CD4-positive, alpha-beta T cell treated with Interleukin-12 subunit alpha and Interleukin-12 subunit beta, for 1 hour (primary cell): ENCODE measurements at regions not wholly inside any gene's neighbourhood (a gene's known extent, or its start where the extent isn't known, plus 50 kb on each side); places are given as distances from the start of the nearest gene placed in this dataset.

Experiments
- DNase-seq: peaks from one replicate; pipeline ENCODE4 v3.0.0-alpha.2; 2020

DNA sequence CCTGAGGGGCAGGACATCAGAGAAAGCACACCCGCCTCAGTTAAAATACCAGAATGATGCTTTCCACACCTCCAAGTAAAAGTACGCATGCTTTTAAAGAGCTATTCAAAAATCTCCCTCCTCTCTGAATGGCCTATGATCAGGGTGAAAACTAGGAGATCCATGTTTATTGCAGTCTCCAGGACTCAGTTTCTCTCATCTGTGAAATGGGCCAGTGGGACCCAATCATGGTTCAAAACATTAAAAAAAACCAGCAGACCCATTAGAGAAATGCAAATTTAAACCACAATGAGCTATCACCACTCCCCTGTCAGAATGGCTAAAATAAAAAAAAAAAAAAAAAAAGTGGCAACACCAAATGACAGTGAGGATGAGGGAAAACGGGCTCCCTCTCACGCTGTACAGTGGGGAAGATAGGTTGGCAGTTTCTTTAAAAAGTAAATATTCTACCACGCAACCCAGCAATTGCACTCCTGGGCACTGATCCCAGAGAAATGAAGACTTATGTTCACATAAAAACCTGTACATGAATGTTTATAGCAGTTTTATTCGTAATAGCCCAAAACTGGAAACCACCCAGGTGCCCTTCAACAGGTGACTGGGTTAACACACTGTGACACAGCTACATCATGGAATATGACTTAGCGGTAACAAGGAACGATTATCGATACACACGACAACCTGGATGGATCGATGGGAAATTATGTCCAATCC is 242.7 kb downstream of the MN1 start:
- no peak for DNase-seq

- DNase-seq, result no peak
Observed at GRCh38 chr22:27560781-27561180, 240.8 kb downstream of the MN1 start.

DNA sequence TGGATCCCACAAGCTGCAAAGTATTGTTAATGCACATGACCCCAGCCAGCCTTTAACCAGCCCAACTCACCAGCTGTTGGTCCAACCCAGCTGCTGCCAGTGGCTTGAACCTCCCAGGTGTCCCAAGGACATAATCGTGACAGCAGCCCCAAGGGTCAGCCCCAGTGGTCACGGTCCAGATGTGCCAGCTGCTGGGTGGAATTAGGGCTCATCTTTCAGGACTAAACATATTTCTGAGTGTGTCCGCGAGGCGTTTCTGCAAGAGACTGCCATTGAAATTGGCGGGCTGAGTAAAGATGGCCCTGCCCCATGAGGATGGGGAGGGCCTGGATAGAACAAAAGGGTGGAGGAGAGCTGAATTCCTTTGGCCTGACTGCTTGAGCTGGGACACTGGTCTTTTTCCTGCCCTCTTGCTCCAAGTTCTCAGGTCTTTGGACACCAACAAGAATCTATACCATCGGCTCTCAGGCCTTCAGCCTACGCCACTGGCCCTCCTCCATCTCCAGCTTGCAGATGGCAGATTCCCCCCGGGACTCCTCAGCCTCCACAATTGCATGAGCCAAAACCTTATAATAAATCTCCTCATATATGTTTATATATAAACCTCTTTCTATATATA is 240.2 kb downstream of the MN1 start:
- no peak for DNase-seq

DNA sequence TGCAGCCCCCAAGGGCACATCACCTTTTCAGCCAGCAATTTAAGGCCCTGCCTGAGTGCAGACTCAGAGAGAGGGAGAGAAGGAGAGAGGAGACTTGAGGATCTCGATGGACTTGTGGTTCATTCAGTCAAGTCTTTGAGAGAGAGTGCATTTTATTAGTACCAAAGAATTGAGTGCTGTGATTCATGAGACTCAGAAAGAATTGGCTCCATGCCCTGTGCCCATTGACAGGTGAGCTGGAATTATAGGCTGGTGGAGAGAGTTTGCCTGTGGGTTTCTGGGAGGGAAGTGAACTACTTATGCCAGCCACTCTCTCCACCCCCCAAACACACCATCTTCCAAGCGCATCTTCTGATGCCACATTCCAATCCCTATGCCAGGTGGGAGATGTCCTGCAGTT is 236.8 kb downstream of the MN1 start:
- DNase-seq, result no peak

- DNase-seq, result no peak
Observed at GRCh38 chr22:27566602-27567001, 235.0 kb downstream of the MN1 start.

DNA sequence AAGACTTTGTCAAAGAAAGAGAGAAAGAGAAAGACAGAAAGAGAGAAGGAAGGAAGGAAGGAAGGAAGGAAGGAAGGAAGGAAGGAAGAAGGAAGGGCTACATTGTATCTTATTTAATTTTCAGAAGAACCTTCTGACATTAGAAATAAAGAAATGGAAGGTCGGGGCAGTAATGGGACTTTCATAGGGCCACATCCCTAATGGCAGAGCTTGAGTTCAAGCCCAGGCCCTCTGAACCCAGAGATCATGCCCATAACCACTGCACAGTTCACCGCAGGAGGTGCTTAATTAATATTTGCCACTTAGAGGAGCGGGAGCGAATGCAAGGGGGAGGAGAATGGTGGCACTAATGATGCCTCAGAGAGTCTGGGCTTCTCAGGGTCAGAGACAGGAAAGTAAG is 233.3 kb downstream of the MN1 start:
- no peak for DNase-seq

DNA sequence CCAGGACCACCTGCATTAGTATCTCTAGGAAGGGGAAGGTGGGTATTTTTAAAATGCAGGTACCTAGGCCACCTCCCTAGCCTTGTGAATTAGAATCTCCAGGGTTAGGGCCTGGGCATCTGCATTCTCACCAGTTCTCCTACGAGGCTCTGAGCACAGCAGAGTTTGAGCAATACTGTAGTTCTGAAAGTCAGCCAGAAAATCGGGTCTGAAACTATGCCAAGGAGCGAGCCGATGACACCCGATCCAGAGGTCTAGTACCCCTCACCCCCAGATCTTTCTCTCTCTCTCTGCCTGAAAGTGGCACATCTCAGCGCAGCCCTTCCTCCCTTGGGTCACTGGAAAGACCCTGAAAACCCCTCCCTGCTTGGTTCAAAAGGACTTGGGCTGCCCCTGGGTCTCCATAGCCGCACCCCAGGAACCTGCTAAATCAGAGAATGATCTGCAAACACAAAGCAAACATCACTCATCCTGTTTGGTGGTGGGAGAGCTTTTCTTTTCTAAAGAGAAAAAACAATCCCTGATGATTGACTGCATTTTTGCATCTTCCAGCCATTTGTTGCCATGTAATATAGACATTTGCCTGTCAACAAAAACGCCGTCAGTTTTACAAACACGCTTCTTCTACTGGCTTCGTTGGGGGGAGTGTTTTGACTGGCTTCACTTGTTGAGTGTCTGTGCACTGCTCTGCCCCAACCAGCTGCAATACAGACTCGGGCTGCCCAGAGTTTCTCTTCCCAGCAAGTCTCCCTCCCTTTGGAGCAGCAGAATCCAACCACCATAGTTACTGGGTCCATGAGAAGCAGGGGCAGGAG is 229.9 kb downstream of the MN1 start:
- DNase-seq, result no peak

- no peak for DNase-seq
Observed at GRCh38 chr22:27572278-27572666, 229.3 kb downstream of the MN1 start.

GRCh38 chr22:27573280-27574001 is 228.1 kb downstream of the MN1 start:
- no peak for DNase-seq

DNA sequence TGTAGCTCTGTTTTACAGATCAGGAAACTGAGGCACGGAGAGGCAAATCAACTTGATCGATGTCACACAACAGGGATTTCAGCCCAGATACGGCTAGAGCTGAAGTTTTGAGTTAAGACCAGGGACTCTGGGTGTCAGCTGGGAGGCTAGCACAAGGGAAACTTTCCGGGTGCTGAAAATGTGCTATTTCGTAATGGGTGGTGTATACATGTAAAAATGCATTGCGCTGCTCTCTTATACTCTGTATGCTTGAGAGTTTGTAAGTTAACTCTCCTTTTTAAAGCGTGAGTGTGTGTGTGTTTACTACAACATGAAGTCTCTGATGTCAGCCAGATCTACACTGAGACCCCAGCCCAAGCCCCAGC is 227.6 kb downstream of the MN1 start:
- no peak for DNase-seq

DNA sequence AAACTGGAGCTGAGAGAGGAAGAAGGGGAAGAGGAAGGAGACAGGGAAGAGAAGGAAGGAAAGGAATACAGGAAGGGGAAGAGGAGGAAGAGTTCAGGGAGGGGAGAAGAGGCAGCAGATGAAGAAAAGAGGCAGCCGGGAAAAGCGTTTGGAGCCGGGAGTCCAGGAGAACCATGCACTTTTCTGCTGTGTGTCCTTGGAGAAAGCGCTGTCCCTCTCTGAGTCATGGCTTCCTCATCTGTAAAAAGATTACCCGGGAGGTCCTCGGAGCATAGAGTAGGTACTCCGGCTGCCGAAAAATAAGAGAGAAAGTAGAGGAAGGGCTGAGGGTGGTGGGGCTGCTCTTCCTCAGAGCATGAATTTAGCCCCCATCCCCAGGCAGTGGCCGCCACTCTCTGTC is 226.9 kb downstream of the MN1 start:
- DNase-seq, result no peak

DNA sequence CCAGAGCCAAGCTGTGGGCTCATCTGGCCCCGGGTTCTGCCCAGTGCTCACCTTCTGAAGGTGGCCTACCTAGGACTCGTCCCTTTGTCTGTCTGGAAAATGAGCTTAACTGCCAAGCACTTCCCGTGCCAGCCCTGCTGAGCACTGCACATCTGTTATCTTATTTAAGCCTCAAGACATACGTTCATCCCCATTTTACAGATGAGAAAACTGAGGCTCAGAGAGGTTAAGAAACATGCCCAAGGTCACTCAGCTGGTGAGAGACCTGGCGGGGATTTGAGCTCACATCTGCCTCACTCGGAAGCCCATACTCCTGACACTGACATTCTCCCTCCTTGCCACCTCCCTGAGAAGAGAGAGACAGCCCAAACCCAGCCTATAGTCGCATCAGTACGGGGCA is 226.2 kb downstream of the MN1 start:
- no peak for DNase-seq

DNA sequence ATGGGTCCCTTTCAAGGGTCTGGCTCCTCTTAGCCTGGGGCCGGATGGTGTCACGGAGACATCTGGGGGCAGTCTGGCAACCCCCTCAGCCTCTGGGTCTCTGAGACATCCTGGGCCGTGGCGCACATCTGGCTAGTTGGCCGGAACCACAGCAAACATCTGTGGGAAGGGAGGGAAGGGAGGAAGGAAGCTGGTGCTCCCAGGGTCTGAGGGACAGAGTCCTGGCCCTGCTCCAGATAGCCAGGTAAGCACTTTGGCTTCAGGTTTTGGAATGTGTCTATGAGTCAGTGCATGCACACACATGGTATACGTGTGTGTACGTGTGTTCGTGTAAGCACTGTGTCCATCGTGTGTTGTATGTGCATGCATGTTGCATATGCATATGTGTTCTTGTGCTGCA is 225.1 kb downstream of the MN1 start:
- DNase-seq, result no peak

GRCh38 chr22:27576815-27577573 is 224.6 kb downstream of the MN1 start:
- no peak for DNase-seq

GRCh38 chr22:27577574-27577969 is 224.0 kb downstream of the MN1 start:
- DNase-seq, result no peak

DNA sequence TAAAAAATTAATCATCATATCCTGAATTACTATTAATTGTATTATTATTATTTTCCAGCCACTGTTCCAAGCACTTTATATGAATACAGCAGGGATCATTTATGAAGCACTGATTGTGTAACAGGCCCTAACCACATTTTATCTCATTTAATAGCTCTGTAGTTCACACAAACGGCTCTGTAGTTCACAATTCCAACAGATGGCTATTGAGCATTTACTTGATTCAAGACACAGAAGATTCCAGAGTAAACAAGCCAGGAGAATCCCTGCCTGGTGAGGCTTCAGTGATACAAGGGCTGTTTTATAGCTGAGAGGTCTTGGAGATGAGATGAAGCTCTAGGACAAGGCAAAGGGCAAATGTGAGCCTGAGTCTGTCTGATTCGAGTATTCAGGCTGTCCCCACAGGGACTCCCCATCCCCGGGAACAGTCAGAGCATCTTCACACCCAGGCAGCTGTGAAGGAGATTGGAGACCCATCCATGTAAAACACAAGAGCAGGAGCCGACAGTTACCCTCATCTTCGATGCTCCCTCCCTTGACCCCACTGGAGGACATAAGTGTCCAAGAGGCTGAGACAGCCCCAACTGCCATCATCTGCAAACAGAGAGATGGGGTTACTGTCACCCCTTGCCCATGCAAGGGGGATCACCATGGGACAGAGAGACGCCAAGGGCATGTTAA is 222.5 kb downstream of the MN1 start:
- DNase-seq, result no peak

DNA sequence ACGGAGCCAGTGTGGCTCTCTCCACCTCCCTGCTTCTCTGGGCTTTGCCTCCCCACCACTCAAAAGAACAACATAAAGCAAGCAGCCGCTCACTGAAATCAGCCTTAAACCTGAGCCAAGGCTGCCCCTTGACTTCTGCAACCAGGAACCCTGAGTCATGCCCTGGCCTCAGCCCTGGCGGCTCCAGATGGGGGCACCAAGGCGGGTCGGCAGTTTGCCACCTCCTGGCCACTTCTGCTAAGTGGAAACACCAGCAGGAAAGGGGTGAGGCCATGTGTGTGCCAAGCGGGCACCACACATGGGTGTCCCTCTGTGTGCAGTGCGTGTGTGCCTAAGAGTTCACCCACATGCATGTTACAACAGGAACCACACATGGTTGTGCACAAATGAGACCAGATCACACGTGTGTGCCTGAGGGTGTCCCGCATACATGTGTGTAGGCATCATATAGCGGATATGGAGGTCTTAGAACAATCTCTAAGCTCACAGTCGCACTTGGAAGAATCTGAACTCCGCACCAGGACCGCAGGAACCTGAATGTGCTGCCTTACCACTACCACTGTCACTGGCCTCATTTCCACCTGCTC is 221.2 kb downstream of the MN1 start:
- no peak for DNase-seq

- DNase-seq, result no peak
Observed at GRCh38 chr22:27581236-27581635, 220.3 kb downstream of the MN1 start.

DNA sequence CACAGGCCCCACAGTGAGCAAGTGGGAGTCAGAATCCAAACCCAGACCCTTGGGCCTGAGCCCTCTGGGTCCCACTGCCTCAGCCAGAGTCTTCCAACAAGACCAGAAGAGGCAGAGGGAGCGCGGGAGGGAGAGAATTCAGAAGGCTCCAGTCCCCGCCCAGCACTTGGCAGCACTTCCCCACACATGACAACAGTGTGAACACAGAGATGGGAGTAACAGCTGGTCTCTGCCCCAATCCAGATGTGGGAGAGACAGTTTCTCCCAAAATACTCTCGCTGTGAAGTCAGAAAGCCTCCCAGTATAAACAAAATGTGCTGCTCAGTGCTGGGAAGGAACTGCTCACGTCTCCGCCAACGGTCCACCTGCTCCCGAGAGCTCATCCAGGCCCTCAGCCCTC is 219.9 kb downstream of the MN1 start:
- no peak for DNase-seq

- DNase-seq, result no peak
Observed at GRCh38 chr22:27583856-27584255, 217.7 kb downstream of the MN1 start.

DNA sequence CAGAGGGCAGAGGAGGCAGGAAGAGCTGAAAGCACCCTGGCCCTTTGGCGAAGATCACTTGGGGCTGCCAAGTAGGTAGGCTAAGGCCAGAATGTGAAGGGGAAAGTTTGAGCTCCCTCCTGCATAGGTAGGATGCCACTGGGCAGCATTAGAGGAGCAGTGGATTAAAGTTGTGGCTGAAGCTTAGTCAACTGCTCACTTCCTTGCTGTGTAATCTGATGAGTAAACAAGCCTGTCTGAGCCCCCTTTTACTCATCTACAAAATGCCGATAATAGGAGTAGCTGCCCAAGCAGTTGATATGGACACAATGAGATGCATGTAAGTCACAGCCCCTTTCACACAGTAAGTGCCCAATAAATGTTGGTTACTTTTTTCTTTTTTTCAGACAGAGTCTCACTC is 216.4 kb downstream of the MN1 start:
- no peak for DNase-seq

DNA sequence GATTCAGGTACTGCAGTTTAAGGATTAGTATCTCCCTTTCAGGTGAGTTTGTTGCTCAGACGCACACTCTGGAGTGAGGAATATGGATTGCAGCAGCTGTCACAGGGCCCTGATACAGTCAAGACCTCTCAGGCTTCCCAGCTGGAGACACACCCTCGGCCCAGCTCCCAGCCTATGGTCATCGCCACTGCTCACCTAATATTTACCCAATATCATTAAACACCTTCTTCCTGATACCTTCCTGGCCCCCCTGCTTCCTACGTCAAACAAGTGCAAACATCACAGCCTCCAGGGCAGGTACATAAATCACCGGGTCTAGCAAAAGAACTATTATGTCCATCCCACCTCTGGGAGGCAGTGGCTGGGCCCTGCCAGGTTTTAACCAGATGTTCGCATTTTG is 213.3 kb downstream of the MN1 start:
- DNase-seq, result no peak
